ENCODE measurements at regions not wholly inside any gene's neighbourhood (a gene's known extent, or its start where the extent isn't known, plus 50 kb on each side); places are given as distances from the start of the nearest gene placed in this dataset. TPM values are rescaled to one million over a fixed set of nuclear protein-coding genes. Genes with fewer than 3 reads are reported as not detected.

Small RNAs in the stretch of these regions (small RNA-seq; reads per million reads assigned to genes)
- gene AC091979.2: not detected
- 1.0 reads per million, percentile 75 among the genes with 10 or more reads in this experiment for gene RNU2-48P
